ENCODE measurements at regions not wholly inside any gene's neighbourhood (a gene's known extent, or its start where the extent isn't known, plus 50 kb on each side); places are given as distances from the start of the nearest gene placed in this dataset.
"Not testable (repeated sequence)": the region's sequence is repeated elsewhere in the genome, so short reads cannot be mapped to it uniquely, and the experiment has no call there.

DNA sequence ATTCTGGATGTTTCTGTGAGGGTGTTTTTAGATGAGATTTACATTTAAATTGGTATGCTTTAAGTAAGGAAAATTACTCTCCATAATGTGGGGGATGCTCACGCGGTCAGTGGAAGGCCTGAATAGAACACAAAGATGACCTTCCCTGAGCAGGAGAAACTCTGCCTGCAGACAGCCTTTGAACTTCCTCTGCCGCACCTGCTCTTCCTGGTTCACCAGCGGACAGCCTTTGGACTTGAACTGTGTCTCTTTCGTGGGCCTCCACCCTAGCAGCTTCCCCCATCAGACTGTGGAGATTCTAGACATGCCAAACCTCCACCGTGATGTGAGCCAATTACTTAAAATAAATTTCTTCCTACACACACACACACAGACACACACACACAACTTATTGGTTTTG is 210.7 kb downstream of the EFCAB11 start:
- no peak for DNase-seq

DNA sequence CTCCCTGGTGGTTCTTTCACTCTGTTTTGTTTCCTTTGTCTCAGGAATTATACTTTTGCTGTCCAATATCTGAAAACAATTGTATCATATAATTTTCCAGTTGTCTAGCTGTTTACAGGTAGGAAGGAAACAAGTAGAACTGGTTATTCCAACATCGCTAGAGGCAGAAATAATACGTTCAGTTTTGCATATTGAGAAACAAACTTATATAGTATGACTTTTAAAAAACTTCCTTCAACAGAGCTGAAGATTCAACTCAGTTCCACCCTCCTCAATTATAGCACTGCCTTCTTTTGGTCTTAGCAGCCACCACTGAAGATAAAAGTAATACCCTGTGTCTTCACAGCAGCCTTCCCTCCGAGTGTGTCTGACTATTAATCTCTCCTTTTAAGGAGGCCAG is 214.3 kb downstream of the EFCAB11 start:
- DNase-seq: no peak

DNA sequence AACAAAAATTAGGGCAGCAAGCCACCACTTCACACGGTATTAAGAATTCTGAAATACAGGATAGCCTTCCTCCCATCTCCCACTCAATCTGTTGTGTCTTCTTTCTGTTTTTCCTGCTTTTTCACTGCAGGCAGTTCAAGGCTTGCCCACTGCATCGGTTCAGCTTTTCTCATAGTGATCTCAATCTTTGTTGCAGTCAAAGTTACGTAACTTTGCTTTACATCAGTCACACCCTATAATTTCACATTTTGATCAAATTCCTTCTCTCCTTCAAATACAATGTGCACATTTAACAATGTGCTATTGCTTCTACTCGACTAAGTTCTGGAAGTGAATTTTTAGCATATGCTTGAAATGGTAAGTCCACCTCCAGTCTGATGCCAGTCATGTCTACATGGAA is 217.6 kb downstream of the EFCAB11 start:
- peak in 2 of 3 donors; percentile 9 to 33 for DNase-seq

DNA sequence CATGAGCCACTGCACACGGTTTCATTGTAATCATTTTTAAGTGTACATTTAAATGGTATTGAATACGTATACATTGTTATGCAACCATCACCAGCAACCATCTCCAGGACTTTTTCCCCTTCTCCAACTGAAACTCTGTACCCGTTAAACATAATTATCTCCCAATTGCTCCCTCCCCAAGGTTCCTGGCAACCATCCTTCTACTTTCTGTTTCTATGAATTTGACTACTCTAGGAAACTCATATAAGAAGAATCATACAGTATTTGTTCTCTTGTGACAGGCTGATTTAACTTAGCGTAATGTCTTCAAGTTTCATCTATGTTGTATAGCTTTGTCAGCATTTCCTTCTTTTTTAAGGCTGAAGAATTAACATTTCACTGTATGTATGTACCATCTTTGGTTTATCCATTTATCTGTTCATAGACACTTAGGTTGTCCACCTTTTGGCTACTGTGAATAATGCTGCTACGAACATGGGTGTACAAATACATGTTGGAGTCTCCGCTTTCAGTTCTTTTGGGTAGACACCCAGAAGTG is 223.1 kb downstream of the EFCAB11 start:
- DNase-seq: no peak

DNA sequence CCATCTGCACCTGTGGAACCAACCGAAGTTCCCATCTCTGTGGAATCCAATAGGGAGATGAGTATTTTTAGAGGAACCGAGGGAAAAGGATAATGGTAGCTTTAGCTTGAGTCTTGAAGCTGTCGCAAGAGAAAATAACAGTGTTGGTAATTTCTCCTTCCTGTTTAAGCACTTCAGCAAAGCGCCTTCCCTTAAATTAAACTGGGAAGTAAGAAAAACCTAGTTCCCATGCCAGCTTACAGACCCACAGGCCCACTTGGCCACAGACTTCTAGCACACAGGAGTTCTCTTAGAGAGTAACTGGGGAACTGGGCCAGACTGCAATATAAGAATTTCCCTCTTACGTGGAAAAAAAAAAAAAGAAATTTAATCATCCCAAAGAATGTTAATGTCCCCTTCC is 223.8 kb downstream of the EFCAB11 start:
- peak; percentile 84 to 93 (median 90) for DNase-seq

DNA sequence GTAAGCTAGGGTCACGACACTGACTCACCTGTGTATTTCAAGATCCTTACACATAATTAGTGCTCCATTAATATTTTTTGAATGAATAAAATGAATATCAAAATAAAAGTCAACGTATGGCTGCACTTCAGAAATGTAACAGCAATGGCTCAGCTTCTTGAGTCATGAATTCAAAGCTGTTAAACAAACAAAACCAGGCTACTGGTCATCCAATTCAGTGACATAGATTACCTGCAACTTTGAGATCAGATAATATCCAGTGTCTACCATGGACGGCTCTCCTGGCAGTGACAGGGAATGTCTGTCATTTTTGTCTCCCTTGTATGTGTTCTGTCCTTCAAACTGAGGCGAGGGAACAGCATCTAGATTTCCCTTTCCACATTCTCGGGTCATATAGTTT is 225.6 kb downstream of the EFCAB11 start:
- DNase-seq: no peak

DNA sequence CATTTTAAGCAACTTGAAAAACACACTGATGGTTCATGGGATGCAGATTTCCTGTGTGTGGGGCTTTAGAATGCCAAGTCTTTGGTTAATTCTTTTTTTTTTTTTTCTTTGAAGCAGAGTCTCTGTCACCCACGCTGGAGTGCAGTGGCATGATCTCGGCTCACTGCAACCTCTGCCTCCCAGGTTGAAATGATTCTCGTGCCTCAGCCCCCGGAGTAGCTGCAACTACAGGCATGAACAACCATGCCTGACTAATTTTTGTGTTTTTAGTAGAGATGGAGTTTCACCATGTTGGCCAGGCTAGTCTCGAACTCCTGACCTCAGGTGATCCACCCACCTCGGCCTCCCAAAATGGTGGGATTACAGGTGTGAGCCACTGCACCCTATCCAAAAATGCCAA is 228.3 kb downstream of the EFCAB11 start:
- DNase-seq: not testable (repeated sequence)

DNA sequence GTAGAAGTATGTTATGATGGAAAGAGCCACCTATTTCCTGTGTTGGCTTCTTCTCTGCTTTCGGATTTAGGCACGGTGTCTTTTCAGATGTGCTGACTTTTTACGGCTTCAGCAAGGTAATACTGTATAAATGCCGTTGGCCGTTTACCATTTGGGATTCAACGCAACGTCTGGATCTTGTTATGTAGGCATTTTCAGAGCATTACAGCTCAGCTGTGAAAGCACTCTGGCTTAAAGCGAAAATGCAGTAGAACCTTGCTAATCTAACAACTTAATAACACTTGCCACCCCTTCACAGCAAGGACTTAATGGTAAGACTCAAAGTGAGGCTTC is 229.9 kb downstream of the EFCAB11 start:
- no peak for DNase-seq

DNA sequence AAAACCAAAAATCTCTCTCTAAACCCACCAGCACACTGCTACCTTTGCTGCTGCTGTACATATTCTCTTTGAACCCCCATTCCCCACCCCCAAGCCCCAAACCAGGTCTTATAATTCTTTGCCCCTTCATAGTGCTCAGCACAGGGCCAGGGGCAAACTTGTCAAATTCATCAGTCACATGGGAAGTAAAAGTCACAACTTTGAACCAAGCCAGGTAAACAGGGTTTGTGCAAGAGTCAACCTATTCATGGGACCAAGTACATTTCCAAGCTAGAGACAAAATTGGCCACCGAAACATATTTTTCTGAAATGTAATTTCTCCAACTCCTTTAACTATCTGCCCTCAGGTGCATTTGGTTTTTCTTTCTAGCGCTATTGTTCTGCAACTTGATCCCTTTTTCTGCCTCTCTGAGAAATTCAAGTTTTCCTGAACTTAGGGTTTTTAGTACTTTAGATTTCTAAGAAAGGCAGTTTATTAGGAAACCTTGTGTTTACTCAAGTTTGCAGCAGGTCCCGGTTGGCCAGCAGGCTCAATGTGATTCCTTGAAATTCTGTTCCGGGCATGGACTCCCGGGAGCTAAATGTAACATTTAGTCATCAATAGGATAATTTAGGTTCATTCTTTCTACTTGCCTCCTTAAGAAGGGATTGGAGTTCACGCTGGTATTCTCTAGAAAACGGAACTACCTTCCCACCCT is 230.5 kb downstream of the EFCAB11 start:
- no peak for DNase-seq

DNA sequence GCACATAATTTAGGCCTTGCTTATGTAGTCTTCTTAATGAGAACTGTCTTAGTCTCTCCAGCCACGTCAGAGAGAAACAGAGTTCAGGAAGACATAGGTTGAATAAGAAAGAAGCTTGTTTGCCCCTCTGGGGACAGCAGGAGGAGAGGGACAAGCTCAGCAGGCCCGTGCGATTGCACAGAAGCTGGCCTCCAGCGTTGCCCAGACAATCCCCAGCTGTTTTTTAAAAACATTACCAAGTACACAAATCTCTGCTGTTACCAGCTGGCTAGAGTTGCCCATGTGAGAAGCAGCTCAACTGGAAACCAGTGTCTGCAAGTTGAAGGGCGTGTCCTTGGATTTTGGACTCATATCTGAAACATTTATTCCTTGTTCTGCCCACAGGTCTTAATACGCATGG is 232.6 kb downstream of the EFCAB11 start:
- no peak for DNase-seq

DNA sequence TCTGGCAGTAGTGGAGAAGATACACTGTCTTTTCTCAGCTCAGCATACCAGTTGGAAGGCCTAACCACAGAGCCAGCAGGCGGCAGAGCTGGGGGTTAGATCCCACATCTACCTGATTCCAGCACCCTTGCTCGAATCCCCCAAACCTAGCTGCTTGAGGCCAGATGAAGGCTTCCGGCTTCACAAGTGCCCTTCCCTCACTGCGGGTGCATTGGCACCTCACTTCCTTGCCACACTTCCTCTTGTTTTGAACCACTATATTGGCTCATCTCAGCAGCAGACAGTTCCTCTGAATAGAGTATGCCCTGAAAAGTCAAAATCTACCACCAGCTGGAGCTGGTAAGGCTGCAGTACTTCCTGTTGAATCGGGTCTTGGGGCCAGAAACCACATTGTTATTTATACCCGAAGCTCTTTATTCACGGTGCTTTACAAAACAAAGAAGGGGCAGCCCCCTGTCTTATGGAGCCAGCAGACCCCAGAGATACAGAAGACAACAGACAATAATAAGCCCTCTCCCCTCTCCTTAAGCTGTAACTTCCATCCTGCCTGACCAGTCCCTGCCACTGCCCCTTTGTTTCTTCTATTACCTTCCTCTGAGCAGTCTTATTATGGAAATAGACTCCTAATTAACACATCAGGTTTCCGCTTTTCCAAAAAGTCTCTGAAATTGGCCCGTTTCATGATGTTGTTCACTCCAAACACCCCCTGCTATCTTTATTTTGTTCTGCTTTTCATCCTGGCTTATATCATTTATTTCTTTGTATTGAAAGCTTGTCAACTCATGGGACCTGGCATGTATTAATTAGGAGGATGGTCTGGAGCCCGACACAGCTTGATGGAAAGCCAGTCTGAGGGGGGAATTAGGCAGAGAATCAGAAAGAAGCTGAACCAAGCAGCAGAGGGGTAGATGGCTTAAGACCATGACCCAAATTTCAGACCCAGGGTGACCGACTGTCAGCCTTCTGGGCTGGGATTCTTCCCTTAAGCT is 233.5 kb downstream of the EFCAB11 start:
- DNase-seq: peak; percentile 66 to 75 (median 73)

DNA sequence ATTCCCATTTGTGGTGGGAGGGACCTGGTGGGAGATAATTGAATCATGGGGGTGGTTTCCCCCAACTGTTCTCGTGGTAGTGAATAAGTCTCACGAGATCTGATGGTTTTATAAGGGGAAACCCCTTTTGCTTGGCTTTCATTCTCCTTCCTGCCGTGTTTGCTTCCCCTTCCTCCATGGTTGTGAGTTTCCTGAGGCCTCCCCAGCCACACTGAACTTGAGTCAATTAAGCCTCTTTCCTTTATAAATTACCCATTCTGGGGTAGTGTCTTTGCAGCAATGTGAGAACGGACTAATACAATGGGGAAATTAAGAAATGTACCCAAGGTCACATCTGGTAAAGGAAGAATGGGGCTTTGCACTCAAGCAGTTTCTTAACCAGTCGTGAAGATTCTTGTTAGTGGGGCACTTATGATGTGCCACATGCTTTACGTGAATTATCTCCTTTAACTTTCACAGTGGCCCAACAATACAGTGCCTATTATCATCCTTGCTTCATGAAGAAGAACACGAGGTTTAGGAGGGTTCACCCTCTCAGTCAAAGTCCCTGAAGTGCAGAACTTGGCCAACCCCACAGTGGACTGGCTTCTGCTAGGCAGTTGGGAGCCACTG is 234.3 kb downstream of the EFCAB11 start:
- DNase-seq: peak; percentile 61 to 73 (median 65)

DNA sequence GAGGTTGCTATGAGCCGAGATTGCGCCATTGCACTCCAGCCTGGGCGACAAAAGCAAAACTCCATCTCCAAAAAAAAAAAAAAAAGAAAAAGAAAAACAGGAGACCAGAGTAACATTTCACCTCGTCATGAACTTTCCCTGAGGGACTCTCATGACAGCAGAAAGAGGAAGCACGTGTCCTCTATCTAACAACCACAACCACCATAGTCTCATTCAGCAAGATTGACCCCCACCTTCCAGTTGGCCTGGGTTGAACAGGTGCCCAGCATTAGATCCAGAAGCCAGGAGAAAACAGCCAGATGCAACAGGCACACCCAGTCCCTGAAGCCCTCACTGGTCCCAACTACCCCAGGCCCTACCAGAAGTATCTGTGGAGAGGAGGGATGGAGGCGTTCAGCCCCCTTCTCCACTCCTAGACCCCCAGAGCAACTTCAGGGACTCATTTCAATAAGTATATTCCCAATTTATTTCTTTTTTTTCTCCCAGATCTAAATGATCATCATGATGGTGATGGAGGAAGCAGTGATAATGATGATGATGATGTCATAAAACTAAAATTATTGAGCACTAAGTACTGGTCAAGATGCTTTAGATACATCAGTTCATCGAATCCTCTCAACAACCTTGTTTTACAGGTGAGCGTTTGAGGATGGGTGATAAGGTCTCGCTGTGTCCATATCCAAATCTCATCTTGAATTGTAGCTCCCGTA is 235.0 kb downstream of the EFCAB11 start:
- DNase-seq: peak; percentile 36 to 67 (median 52)

DNA sequence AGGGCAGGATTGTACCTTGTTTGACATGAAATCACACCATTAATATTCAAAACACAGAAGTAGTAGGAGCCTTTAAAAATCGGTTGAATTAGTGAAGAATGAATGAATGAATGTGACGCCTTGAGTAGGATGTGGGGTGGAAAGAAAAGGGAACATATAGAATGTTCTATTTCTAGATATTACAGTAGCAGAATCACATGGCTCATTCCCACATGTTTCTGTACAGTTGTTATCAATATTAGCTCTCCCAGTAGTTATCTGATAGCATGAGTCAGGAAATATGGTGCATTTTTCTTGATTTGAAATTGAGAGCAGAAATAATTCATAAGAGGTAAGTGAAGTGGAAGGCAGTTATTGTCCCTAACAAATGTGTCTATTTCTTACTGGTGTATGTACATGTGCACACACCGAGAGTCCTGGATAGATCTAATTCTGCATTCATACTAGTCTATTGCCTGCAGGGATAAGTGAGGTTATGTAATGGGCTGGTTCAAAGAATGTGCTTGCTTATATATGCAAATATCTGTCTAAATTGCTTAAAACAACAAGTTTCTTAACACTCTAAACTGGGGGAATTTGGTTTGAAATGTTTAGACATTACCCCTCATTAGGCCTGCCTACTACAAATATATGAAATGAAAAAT is 245.4 kb downstream of the EFCAB11 start:
- DNase-seq: no peak

DNA sequence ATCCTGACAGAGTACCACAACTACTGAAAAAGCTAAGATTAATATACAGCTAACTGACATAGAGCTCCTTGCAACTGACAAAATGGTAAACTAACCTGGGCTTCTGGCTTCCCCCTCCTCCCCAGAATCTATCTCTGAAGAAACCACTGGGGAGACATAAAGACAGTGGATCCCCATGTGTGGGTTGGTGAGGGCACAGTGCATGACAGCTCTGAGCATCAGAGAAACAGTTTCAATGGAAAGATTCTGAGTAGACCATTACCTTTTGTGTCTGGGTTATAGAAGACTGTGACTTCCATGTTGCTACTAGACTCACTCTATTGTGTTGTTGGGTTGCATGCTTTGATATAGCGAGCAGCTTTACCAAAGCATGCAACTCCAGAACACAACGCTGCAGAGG is 247.4 kb downstream of the EFCAB11 start:
- DNase-seq: no peak

DNA sequence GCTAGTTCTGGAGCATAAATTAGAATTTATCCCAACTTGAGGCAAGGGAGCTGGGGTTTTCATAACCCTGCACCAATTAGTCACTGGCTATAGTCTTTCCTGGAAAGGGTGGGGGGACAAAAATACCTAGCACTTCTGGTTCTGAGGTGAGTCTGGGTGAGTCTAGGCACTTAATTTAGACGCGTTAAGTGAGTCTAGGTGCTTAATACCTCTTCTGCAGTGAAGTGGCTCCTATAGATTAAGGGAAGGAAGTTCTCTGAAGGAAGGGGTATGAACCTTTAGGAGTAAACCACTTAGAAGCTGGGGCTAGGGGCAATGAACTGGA is 251.7 kb downstream of the EFCAB11 start:
- no peak for DNase-seq

DNA sequence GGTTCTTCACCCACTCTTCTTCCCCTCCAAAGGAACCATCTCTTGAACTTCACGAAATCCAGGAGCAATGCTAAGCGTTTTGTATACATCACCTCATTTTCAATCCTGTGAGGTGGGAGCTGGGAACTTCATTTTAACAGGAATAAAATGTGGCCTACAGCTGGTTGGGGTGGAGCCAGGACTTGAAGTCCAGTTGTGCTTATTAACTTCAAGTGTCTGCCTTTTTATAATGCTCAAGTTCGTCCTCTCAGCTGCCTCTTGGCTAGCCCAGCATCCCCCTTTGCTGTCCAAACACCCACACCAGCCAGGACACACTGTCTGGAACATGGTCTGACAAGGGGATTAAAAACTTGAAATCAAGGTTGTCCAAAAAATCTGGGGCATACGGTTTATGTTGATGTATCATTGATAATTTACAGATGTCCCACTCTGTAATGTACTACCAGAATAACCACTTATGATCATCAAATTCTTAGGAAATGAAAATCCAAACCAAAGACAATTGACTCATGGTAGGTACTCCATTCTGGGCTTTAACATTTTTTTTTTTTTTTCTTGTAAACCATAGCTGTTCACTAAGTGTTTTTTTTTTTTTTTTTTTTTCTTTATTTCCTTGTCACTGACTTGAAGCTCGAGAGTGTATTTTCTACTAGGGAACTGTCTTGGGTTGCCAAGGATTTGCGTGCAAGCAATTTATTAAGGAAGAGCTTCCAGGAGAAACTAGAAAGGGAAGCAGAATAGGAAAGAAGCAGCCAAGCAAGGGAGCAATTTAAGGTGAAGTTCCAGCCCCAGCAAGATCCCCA is 252.3 kb downstream of the EFCAB11 start:
- no peak for DNase-seq

DNA sequence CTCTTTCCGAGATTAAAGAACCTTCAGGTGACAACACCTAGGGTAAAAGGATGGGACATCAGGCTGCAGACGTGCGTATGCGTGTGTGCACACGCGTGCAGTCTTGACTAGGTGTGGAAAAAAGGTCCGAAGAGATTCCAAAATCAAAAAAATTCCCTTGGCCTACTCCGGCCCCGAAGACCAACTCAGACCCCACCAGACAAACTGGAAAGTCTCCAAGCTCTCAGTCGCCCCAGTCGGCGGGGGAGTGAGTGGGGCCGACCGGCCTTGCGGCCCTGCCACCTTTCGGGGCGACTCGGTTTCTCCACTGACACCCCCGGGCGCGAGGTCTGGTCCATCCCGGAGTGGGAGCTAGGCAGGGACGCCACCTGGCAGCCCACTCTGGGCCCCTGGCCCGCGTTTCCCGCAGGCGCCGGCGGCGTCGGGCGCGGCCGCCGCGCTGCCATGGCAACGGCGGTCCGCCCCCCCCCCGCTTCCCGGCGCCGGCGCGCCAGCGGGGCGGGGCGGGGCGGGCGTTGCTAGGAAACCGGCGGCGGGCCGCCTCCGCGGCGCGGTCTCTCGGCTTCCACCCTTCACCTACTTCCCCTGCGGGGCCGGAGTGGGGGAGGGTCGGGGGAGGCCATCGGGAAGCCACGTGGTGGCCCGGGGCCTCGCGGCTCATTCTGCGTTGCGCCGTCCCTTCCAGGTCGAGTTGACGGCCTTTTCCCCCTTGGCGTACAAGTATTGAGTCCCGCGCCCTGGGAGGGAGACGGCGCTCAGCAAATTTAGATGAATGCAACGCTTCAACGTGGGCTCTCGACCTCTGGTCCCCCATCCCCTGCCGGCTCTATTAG is 253.1 kb downstream of the EFCAB11 start:
- peak; percentile 65 to 92 (median 74) for DNase-seq

DNA sequence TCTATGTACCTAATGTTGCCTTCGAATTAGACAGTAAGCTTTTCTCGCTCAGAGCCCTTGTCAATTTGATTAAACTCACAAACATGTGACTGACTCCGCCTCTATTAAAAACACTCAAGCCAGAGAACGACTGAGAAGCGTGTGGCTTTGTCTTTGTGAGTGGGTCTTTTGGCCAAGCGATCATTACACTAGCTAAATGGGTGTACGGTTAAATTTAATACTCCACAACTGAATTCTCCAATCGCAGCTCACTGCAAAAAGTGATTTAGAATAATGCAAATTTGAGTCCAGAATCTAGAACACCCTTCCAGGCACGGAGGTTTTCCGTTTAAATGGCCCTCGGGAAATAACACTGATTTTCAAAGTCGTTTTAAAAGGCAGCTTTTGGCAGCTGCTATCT is 253.7 kb downstream of the EFCAB11 start:
- DNase-seq: no peak

DNA sequence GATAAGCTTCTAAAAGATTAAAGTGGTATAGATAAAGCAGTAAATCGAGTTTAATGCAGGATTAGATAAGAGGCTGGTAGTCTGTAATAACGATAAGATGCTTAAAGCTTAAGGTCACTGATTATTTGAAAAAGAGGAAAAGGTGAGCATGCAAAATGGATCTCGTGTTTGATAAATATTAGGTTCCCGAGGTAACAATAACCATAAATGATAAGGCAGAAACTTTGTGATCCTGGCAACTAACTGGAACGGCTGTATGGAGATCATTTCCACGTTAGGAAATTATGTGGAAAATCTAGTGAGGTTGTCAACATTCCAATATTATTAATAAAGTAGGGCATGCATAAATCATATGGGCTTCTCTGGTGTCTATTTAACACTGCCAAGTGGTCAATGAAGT is 255.5 kb downstream of the EFCAB11 start:
- DNase-seq: no peak

Measured in suppressor macrophage treated with lipopolysaccharide for 1 hour (primary cell).